ENCODE measurements at regions not wholly inside any gene's neighbourhood (a gene's known extent, or its start where the extent isn't known, plus 50 kb on each side); places are given as distances from the start of the nearest gene placed in this dataset.
"Not testable (repeated sequence)": the region's sequence is repeated elsewhere in the genome, so short reads cannot be mapped to it uniquely, and the experiment has no call there.

GRCh38 chr17:13420418-13420826 lies 181.3 kb downstream of the HS3ST3A1 start:
- Histone ChIP-seq H3K4me3 (no peak overlapping the region), H4K20me1 (no peaks in the 10 kb centered on the region), H3K9me3 (no peaks in the 10 kb centered on the region), H3K36me3 (no peaks in the 10 kb centered on the region), H3K4me1 (no peaks in the 10 kb centered on the region), H3K27me3 (no peaks in the 10 kb centered on the region), H3K4me2 (no peak overlapping the region), H3K9ac (no peak overlapping the region), H3K27ac (no peak overlapping the region)
- no peak for TF ChIP-seq Cebpa-rat (IDR thresholded peaks at IDR 0.05)

- no peak overlapping the region for H3K4me3 ChIP-seq
- H3K4me2 ChIP-seq: no peak overlapping the region
- H3K36me3 ChIP-seq: no peaks in the 10 kb centered on the region
- no peaks in the 10 kb centered on the region for H3K9me3 ChIP-seq
- H3K4me1 ChIP-seq: no peaks in the 10 kb centered on the region
- no peak overlapping the region for H3K9ac ChIP-seq
- no peak overlapping the region for H3K27ac ChIP-seq
- no peaks in the 10 kb centered on the region for H3K27me3 ChIP-seq
- H4K20me1 ChIP-seq: no peaks in the 10 kb centered on the region
- no peak for TF ChIP-seq Cebpa-rat (IDR thresholded peaks at IDR 0.05)
These were observed 182.1 kb downstream of the HS3ST3A1 start for GRCh38 chr17:13419676-13420075.

DNA sequence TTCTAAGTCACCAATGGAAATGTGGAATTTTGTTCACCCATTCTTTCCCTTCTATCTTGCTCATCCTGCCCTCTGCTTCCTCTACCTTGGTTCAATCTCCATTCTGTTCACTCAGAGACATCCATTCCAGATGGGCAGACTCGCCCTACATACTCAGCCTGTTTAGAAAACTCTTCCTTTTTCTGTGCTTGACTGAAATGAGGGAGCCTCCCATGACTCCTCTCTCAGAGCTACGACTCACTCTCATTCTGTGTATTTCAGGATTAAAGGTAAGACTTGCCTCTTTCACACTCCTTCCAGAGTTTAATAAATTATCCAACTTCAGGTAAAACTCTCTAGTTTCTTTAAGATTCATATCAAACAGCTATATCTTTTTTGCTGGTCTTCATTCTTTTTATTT lies 182.8 kb downstream of the HS3ST3A1 start:
- Histone ChIP-seq H3K27me3 (no peaks in the 10 kb centered on the region), H4K20me1 (no peaks in the 10 kb centered on the region), H3K4me3 (no peak overlapping the region), H3K4me1 (no peaks in the 10 kb centered on the region), H3K9ac (no peak overlapping the region), H3K36me3 (no peaks in the 10 kb centered on the region), H3K4me2 (no peak overlapping the region), H3K9me3 (no peaks in the 10 kb centered on the region), H3K27ac (no peak overlapping the region)
- no peak for TF ChIP-seq Cebpa-rat (IDR thresholded peaks at IDR 0.05)

- H3K9me3 ChIP-seq: no peaks in the 10 kb centered on the region
- H3K4me1 ChIP-seq: no peaks in the 10 kb centered on the region
- no peaks in the 10 kb centered on the region for H3K36me3 ChIP-seq
- H3K4me3 ChIP-seq: no peak overlapping the region
- H3K4me2 ChIP-seq: no peak overlapping the region
- TF ChIP-seq Cebpa-rat (IDR thresholded peaks at IDR 0.05): no peak
- H3K9ac ChIP-seq: no peak overlapping the region
- H4K20me1 ChIP-seq: no peaks in the 10 kb centered on the region
- H3K27me3 ChIP-seq: no peaks in the 10 kb centered on the region
- no peak overlapping the region for H3K27ac ChIP-seq
These were observed 184.3 kb downstream of the HS3ST3A1 start for GRCh38 chr17:13417381-13417950.

- no peaks in the 10 kb centered on the region for H4K20me1 ChIP-seq
- no peaks in the 10 kb centered on the region for H3K27me3 ChIP-seq
- H3K36me3 ChIP-seq: no peaks in the 10 kb centered on the region
- no peak overlapping the region for H3K4me2 ChIP-seq
- no peak overlapping the region for H3K9ac ChIP-seq
- H3K4me3 ChIP-seq: no peak overlapping the region
- TF ChIP-seq Cebpa-rat (IDR thresholded peaks at IDR 0.05): no peak
- H3K9me3 ChIP-seq: no peaks in the 10 kb centered on the region
- H3K27ac ChIP-seq: no peak overlapping the region
- H3K4me1 ChIP-seq: no peaks in the 10 kb centered on the region
These were observed 184.9 kb downstream of the HS3ST3A1 start for GRCh38 chr17:13416748-13417363.

DNA sequence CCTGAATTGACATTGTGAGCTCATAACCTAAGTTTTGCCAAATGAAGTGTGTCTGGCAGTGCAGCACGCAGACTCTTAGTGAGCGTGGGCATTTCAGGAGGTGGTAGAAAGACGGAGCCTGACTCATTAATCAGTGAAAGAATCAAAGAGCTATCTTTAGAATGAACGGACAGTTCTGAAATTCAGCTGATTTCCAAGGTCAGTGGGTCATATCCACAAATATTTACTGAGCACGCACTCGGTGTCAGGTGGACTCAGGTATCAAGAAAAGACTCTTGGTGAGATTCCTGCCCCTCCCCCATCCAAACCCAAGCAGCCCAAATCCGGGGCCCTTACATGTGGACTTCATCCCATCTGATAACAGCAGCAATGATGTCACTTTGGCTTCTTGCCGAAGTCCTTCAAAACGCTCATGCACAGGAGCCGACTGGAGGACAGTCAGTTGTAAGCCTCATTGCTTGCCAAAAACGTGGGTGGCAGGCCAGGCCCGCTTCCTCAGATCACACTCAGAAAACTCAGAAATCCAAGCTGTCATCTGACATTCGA lies 185.8 kb downstream of the HS3ST3A1 start:
- Histone ChIP-seq H3K4me2 (no peak overlapping the region), H3K4me3 (no peak overlapping the region), H3K27ac (no peak overlapping the region), H4K20me1 (no peaks in the 10 kb centered on the region), H3K4me1 (no peaks in the 10 kb centered on the region), H3K9ac (no peak overlapping the region), H3K27me3 (no peaks in the 10 kb centered on the region), H3K9me3 (no peaks in the 10 kb centered on the region), H3K36me3 (no peaks in the 10 kb centered on the region)
- TF ChIP-seq Cebpa-rat (IDR thresholded peaks at IDR 0.05): no peak

- not testable (repeated sequence) for H3K27me3 ChIP-seq, H4K20me1 ChIP-seq, H3K4me3 ChIP-seq, H3K27ac ChIP-seq, H3K9me3 ChIP-seq, H3K4me1 ChIP-seq, H3K4me2 ChIP-seq, H3K9ac ChIP-seq, H3K36me3 ChIP-seq
These were observed 186.5 kb downstream of the HS3ST3A1 start for GRCh38 chr17:13415200-13415599.

GRCh38 chr17:13413001-13413400 lies 188.7 kb downstream of the HS3ST3A1 start:
- Histone ChIP-seq H3K9me3 (no peaks in the 10 kb centered on the region), H3K4me3 (no peak overlapping the region), H3K9ac (no peak overlapping the region), H3K27ac (no peak overlapping the region), H3K4me1 (no peaks in the 10 kb centered on the region), H3K27me3 (no peaks in the 10 kb centered on the region), H3K4me2 (no peak overlapping the region), H3K36me3 (no peaks in the 10 kb centered on the region), H4K20me1 (no peaks in the 10 kb centered on the region)
- no peak for TF ChIP-seq Cebpa-rat (IDR thresholded peaks at IDR 0.05)

DNA sequence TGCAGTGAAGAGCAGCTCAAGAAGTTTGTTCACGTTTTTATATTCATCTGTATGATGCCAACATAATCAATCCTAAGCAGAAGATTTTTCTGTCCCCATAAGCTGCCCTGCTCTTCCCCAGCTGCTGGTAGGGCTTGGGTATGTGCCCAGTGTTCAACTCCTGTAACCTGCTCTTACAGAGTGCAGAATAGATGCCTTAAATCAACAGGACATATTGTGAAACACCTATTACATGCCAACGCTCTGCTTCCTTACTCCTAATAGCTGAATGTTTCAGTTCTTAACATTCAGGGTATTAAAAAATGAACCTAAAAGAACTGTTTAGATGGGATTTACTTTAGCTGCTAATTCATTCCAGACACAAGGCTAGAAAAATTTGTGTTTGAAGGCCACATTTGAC lies 190.9 kb downstream of the HS3ST3A1 start:
- no peaks in the 10 kb centered on the region for H3K27me3 ChIP-seq
- no peak for TF ChIP-seq Cebpa-rat (IDR thresholded peaks at IDR 0.05)
- no peaks in the 10 kb centered on the region for H3K4me1 ChIP-seq
- H3K36me3 ChIP-seq: no peaks in the 10 kb centered on the region
- no peak overlapping the region for H3K9ac ChIP-seq
- H3K27ac ChIP-seq: no peak overlapping the region
- H3K9me3 ChIP-seq: no peaks in the 10 kb centered on the region
- no peaks in the 10 kb centered on the region for H4K20me1 ChIP-seq
- H3K4me2 ChIP-seq: no peak overlapping the region
- H3K4me3 ChIP-seq: no peak overlapping the region

DNA sequence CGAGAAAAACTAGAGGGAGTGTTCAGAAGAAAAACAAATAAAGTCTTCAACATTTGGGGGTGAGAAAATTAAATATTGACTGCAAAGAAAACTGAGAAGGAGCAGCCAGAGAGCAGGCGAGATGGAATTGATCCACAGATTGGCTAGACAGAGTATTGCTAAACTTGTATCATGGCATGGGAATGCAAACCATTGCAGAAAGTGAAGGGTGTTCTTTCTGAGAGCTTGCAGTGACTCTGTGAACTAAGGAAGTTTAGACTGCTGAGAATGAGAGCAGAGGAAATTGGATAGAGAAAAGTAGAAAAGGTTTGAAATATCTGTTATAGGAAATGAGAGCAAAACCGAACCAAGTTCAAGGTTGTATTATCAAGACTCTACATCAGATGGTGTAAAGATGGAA lies 191.5 kb downstream of the HS3ST3A1 start:
- no peak overlapping the region for H3K4me2 ChIP-seq

More for the DNA sequence above, 191.5 kb downstream of the HS3ST3A1 start:
- TF ChIP-seq Cebpa-rat (IDR thresholded peaks at IDR 0.05): no peak
- Histone ChIP-seq H3K27ac (no peak overlapping the region), H3K27me3 (no peaks in the 10 kb centered on the region), H3K36me3 (no peaks in the 10 kb centered on the region), H3K4me3 (no peak overlapping the region), H3K9me3 (no peaks in the 10 kb centered on the region), H4K20me1 (no peaks in the 10 kb centered on the region), H3K9ac (no peak overlapping the region), H3K4me1 (no peaks in the 10 kb centered on the region)

All from BLaER1 (cell line).